ENCODE measurements at regions not wholly inside any gene's neighbourhood (a gene's known extent, or its start where the extent isn't known, plus 50 kb on each side); places are given as distances from the start of the nearest gene placed in this dataset.

DNA sequence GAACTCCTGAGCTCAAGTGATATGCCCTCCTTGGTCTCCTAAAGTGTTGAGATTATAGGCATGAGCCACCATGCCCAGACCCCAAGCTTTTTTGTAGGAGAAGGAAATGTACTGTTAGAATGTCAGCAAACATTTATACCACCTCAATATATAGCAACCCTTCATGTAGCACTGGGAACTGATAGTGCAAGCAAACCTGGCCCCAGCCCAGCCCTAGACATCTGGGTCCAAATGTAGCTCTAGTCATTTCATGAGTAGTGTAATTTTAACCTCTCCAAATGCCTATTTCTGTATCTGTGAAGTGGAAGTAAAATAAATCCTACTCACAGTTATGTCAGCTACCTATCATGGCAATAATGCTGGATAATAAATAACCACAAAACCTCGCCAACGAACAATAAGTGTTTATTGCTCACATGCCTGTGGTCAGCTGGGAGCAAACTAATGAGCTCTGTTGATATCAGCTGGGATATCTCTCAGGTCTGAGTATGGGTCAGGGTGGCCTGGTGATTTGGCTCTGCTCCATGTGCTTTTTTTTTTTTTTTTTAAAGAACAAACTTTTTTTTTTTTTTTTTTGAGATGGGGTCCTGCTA lies 180.4 kb downstream of the CD8B2 start:
- no peak overlapping the region for H3K4me2 ChIP-seq (ENCODE audit: insufficient read depth, low read length, poor library complexity, severe bottlenecking)
- H2BK120ac ChIP-seq (ENCODE audit: low read depth, low read length), result no peak overlapping the region
- H3K4me3 ChIP-seq (ENCODE audit: low read length in 2 of 2), result no peak overlapping the region
- no peak for DNase-seq (ENCODE audit: low spot score)
- no peaks in the 10 kb centered on the region for H3K79me1 ChIP-seq (ENCODE audit: low read depth, low read length)
- no peaks in the 10 kb centered on the region for H3K36me3 ChIP-seq (replicated peaks in 1 of 2; ENCODE audit: control insufficient read depth in 2 of 2, insufficient read depth in 2 of 2, low read length in 2 of 2)
- H3K14ac ChIP-seq (ENCODE audit: low read length), result no peak overlapping the region
- H2BK12ac ChIP-seq (ENCODE audit: low read length), result no peak overlapping the region
- H2BK5ac ChIP-seq (ENCODE audit: low read length), result no peak overlapping the region
- no peak overlapping the region for H2AFZ ChIP-seq (ENCODE audit: low read length)
- no peak overlapping the region for H3K27ac ChIP-seq (replicated peaks; ENCODE audit: low read length)
- no peak overlapping the region for H3K18ac ChIP-seq (ENCODE audit: low read length)
- no peak overlapping the region for H2AK5ac ChIP-seq (ENCODE audit: low read depth, low read length)
- H4K8ac ChIP-seq (ENCODE audit: low read depth, low read length), result no peak overlapping the region
- peaks cover 0 to 4% of the 10 kb centered on the region in 2 donors for H3K9me3 ChIP-seq (replicated peaks in 1 of 2; ENCODE audit: control insufficient read depth in 2 of 2, insufficient read depth in 1 of 2, low read depth in 1 of 2, low read length in 2 of 2)
- no peak overlapping the region for H3K23ac ChIP-seq (ENCODE audit: low read depth, low read length, poor library complexity)
- H3K27me3 ChIP-seq (ENCODE audit: control insufficient read depth in 3 of 3, insufficient read depth in 3 of 3, low read depth in 1 of 3, low read length in 3 of 3), result no peaks in the 10 kb centered on the region
- H3K9ac ChIP-seq (ENCODE audit: low read depth, low read length, poor library complexity), result no peak overlapping the region
- WGBS, 2 donors (ENCODE audit: extremely low coverage in 2 of 2, insufficient read length in 2 of 2, insufficient replicate concordance in 1 of 2), result no CpG with 5 or more reads among the region's 2 CpGs
- H3K4ac ChIP-seq (ENCODE audit: low read length), result no peak overlapping the region
- H4K91ac ChIP-seq (ENCODE audit: low read depth, low read length, poor library complexity), result no peak overlapping the region
- no peaks in the 10 kb centered on the region for H3K4me1 ChIP-seq (ENCODE audit: control insufficient read depth in 2 of 2, insufficient read depth in 1 of 2, low read depth in 1 of 2, low read length in 2 of 2)
- H2BK15ac ChIP-seq (ENCODE audit: low read length), result no peak overlapping the region

GRCh38 chr2:106685180-106685897 lies 198.2 kb downstream of the CD8B2 start:
- H3K36me3 ChIP-seq (replicated peaks in 1 of 2; ENCODE audit: control insufficient read depth in 2 of 2, insufficient read depth in 2 of 2, low read length in 2 of 2), result no peaks in the 10 kb centered on the region
- H3K79me1 ChIP-seq (ENCODE audit: low read depth, low read length), result no peaks in the 10 kb centered on the region
- H3K23ac ChIP-seq (ENCODE audit: low read depth, low read length, poor library complexity), result no peak overlapping the region
- no peak overlapping the region for H2BK15ac ChIP-seq (ENCODE audit: low read length)
- no peak overlapping the region for H3K18ac ChIP-seq (ENCODE audit: low read length)
- H4K8ac ChIP-seq (ENCODE audit: low read depth, low read length), result no peak overlapping the region
- H4K91ac ChIP-seq (ENCODE audit: low read depth, low read length, poor library complexity), result no peak overlapping the region
- no peak overlapping the region for H3K4me2 ChIP-seq (ENCODE audit: insufficient read depth, low read length, poor library complexity, severe bottlenecking)
- H3K4me1 ChIP-seq (ENCODE audit: control insufficient read depth in 2 of 2, insufficient read depth in 1 of 2, low read depth in 1 of 2, low read length in 2 of 2), result no peaks in the 10 kb centered on the region
- H2AK5ac ChIP-seq (ENCODE audit: low read depth, low read length), result no peak overlapping the region
- H3K4me3 ChIP-seq (ENCODE audit: low read length in 2 of 2), result no peak overlapping the region
- no peak for DNase-seq (ENCODE audit: low spot score)
- no peak overlapping the region for H3K27ac ChIP-seq (replicated peaks; ENCODE audit: low read length)
- no CpG with 5 or more reads among the region's 2 CpGs for WGBS, 2 donors (ENCODE audit: extremely low coverage in 2 of 2, insufficient read length in 2 of 2, insufficient replicate concordance in 1 of 2)
- no peak overlapping the region for H3K9ac ChIP-seq (ENCODE audit: low read depth, low read length, poor library complexity)
- no peak overlapping the region for H2BK120ac ChIP-seq (ENCODE audit: low read depth, low read length)
- H3K27me3 ChIP-seq (ENCODE audit: control insufficient read depth in 3 of 3, insufficient read depth in 3 of 3, low read depth in 1 of 3, low read length in 3 of 3), result no peaks in the 10 kb centered on the region
- H3K4ac ChIP-seq (ENCODE audit: low read length), result no peak overlapping the region
- no peak overlapping the region for H2BK5ac ChIP-seq (ENCODE audit: low read length)
- H3K14ac ChIP-seq (ENCODE audit: low read length), result no peak overlapping the region
- H3K9me3 ChIP-seq (replicated peaks in 1 of 2; ENCODE audit: control insufficient read depth in 2 of 2, insufficient read depth in 1 of 2, low read depth in 1 of 2, low read length in 2 of 2), result no peaks in the 10 kb centered on the region
- no peak overlapping the region for H2BK12ac ChIP-seq (ENCODE audit: low read length)
- no peak overlapping the region for H2AFZ ChIP-seq (ENCODE audit: low read length)

- no peak overlapping the region for H3K23ac ChIP-seq (ENCODE audit: low read depth, low read length, poor library complexity)
- no peaks in the 10 kb centered on the region for H3K36me3 ChIP-seq (replicated peaks in 1 of 2; ENCODE audit: control insufficient read depth in 2 of 2, insufficient read depth in 2 of 2, low read length in 2 of 2)
- H3K27me3 ChIP-seq (ENCODE audit: control insufficient read depth in 3 of 3, insufficient read depth in 3 of 3, low read depth in 1 of 3, low read length in 3 of 3), result no peaks in the 10 kb centered on the region
- no peak overlapping the region for H2BK12ac ChIP-seq (ENCODE audit: low read length)
- H2BK5ac ChIP-seq (ENCODE audit: low read length), result no peak overlapping the region
- no peak overlapping the region for H3K27ac ChIP-seq (replicated peaks; ENCODE audit: low read length)
- H3K79me1 ChIP-seq (ENCODE audit: low read depth, low read length), result no peaks in the 10 kb centered on the region
- no peak overlapping the region for H2BK120ac ChIP-seq (ENCODE audit: low read depth, low read length)
- DNase-seq (ENCODE audit: low spot score), result no peak
- H3K4me2 ChIP-seq (ENCODE audit: insufficient read depth, low read length, poor library complexity, severe bottlenecking), result no peak overlapping the region
- H3K4me1 ChIP-seq (ENCODE audit: control insufficient read depth in 2 of 2, insufficient read depth in 1 of 2, low read depth in 1 of 2, low read length in 2 of 2), result no peaks in the 10 kb centered on the region
- no peak overlapping the region for H2AK5ac ChIP-seq (ENCODE audit: low read depth, low read length)
- H2AFZ ChIP-seq (ENCODE audit: low read length), result no peak overlapping the region
- no peak overlapping the region for H4K8ac ChIP-seq (ENCODE audit: low read depth, low read length)
- no peak overlapping the region for H4K91ac ChIP-seq (ENCODE audit: low read depth, low read length, poor library complexity)
- WGBS, 2 donors (ENCODE audit: extremely low coverage in 2 of 2, insufficient read length in 2 of 2, insufficient replicate concordance in 1 of 2), result no CpG with 5 or more reads among the region's 1 CpG
- H3K18ac ChIP-seq (ENCODE audit: low read length), result no peak overlapping the region
- H2BK15ac ChIP-seq (ENCODE audit: low read length), result no peak overlapping the region
- no peak overlapping the region for H3K9ac ChIP-seq (ENCODE audit: low read depth, low read length, poor library complexity)
- no peaks in the 10 kb centered on the region for H3K9me3 ChIP-seq (replicated peaks in 1 of 2; ENCODE audit: control insufficient read depth in 2 of 2, insufficient read depth in 1 of 2, low read depth in 1 of 2, low read length in 2 of 2)
- no peak overlapping the region for H3K4ac ChIP-seq (ENCODE audit: low read length)
- H3K4me3 ChIP-seq (ENCODE audit: low read length in 2 of 2), result no peak overlapping the region
- no peak overlapping the region for H3K14ac ChIP-seq (ENCODE audit: low read length)
Observed at GRCh38 chr2:106686814-106687213, 199.2 kb downstream of the ST6GAL2 start.

DNA sequence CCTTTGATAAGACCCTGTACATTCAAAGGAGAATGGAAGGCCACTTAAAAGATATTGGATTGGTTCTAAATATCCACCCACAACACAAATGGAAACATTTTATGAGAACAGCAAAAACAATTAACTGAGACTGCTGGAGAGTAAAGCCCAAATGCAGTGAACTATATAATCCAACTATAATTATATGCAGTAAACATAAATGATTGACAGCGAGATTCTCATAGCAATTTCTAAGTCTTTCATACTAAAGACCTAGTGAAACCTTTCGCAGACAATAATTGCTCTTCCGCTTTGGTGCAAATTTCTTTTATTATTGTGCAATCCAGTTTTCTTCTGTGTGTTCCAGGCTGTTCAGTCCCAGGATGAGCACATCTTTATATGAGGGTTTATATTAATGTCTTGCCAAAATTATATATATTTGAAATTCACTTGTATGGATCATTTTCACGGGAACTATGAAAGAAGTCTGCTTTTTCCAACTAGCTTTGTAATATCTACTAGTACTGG lies 190.9 kb downstream of the ST6GAL2 start:
- Histone ChIP-seq H3K4me1 (ENCODE audit: control insufficient read depth in 2 of 2, insufficient read depth in 1 of 2, low read depth in 1 of 2, low read length in 2 of 2) (no peaks in the 10 kb centered on the region), H2BK15ac (ENCODE audit: low read length) (no peak overlapping the region), H2BK12ac (ENCODE audit: low read length) (no peak overlapping the region), H3K36me3 (replicated peaks in 1 of 2; ENCODE audit: control insufficient read depth in 2 of 2, insufficient read depth in 2 of 2, low read length in 2 of 2) (no peaks in the 10 kb centered on the region), H3K79me1 (ENCODE audit: low read depth, low read length) (no peaks in the 10 kb centered on the region), H3K14ac (ENCODE audit: low read length) (no peak overlapping the region), H3K4me3 (ENCODE audit: low read length in 2 of 2) (no peak overlapping the region), H3K27me3 (ENCODE audit: control insufficient read depth in 3 of 3, insufficient read depth in 3 of 3, low read depth in 1 of 3, low read length in 3 of 3) (no peaks in the 10 kb centered on the region), H2AK5ac (ENCODE audit: low read depth, low read length) (no peak overlapping the region), H3K9ac (ENCODE audit: low read depth, low read length, poor library complexity) (no peak overlapping the region), H3K4me2 (ENCODE audit: insufficient read depth, low read length, poor library complexity, severe bottlenecking) (no peak overlapping the region), H4K8ac (ENCODE audit: low read depth, low read length) (no peak overlapping the region), H4K91ac (ENCODE audit: low read depth, low read length, poor library complexity) (no peak overlapping the region), H3K18ac (ENCODE audit: low read length) (no peak overlapping the region), H2AFZ (ENCODE audit: low read length) (no peak overlapping the region), H2BK5ac (ENCODE audit: low read length) (no peak overlapping the region), H2BK120ac (ENCODE audit: low read depth, low read length) (no peak overlapping the region), H3K27ac (replicated peaks; ENCODE audit: low read length) (no peak overlapping the region), H3K4ac (ENCODE audit: low read length) (no peak overlapping the region), H3K23ac (ENCODE audit: low read depth, low read length, poor library complexity) (no peak overlapping the region), H3K9me3 (replicated peaks in 1 of 2; ENCODE audit: control insufficient read depth in 2 of 2, insufficient read depth in 1 of 2, low read depth in 1 of 2, low read length in 2 of 2) (no peaks in the 10 kb centered on the region)
- no CpG with 5 or more reads among the region's 4 CpGs for WGBS, 2 donors (ENCODE audit: extremely low coverage in 2 of 2, insufficient read length in 2 of 2, insufficient replicate concordance in 1 of 2)
- DNase-seq (ENCODE audit: low spot score), result no peak

Data from neuronal stem cell (in vitro differentiated cells).